ENCODE measurements at regions not wholly inside any gene's neighbourhood (a gene's known extent, or its start where the extent isn't known, plus 50 kb on each side); places are given as distances from the start of the nearest gene placed in this dataset.
"Not testable (repeated sequence)": the region's sequence is repeated elsewhere in the genome, so short reads cannot be mapped to it uniquely, and the experiment has no call there.

DNA sequence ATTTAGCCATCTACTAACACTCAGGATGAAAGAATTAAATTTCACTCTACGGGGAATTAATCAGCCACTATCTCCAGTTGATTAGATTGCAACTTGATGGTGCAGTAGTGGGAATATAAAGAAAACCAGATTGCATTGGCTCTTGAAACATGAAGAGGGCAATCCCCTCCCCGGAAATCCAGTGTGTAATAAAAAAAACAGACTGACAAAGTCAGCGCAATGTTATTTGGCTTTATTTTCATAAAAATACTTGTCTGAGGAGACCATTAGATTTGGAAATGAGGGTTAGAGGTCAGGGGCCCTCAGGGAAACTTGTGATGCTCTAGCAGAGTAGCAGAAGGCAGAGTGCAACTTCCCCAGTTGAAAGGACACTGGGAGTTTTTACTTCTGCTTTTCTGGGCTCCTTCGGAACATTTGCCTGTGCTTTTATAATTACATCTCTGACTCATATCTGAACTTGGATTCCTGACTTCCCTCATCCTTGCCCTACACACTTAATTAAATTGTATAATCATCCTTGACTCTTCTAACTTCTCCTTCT lies 326.8 kb downstream of the TUSC7 start:
- no peak for DNase-seq (ENCODE audit: low spot score)
- TF ChIP-seq CTCF (IDR thresholded peaks at IDR 0.05; ENCODE audit: extremely low read depth, missing control alignments), result no peak

DNA sequence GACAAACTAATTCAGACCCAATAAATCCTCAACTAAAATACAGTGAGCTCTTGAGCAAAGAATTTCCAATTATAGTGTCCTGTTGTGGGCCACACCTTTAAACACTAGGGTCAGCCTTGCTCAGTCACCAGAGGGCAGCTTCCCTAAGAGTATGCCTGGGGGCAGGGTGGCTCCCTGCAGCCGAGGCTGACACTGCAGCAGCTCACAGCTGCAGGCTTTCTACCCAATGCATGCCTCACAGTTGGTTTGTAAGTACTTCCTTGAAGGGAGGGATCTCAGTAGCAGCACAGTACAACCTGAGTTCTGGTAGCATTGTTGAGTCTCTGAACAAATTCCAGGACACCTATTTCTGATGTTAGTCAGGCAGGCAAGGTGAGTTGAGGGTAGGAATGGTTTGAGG lies 335.6 kb downstream of the TUSC7 start:
- no peak for DNase-seq (ENCODE audit: low spot score)
- TF ChIP-seq CTCF (IDR thresholded peaks at IDR 0.05; ENCODE audit: extremely low read depth, missing control alignments), result no peak

DNA sequence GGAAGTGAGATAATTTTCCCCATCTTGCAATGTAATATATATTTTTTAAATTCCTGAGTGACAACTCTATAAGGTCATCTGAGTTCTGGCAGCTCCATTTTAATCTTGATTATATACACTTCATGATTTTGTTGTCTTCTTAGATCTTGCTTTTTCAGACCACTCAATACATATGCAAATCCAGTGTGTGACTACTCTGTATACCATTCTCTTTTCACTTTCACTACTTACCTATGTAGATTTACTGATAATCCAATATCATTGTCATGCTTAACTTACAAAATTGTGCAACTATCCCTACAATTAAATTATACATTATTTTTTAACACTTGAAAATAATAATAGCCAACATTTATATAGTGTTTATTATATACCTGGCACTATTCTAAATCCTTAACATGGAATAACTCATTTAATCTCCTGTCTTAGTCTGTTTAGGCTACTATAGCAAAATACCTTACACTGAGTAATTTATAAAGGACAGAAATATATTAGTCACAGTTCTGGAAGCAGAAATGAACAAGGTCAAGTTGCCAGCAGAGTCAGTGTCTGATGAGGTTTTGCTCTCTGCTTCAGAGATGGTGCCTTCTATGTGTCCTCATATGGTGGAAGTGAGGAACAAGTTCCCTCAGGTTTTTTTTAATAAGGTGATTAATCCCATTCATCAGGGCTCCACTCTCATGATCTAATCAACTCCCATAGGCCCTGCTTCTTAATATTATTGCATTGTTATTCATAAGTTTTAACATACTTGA lies 338.5 kb downstream of the TUSC7 start:
- no peak for DNase-seq (ENCODE audit: low spot score)
- no peak for TF ChIP-seq CTCF (IDR thresholded peaks at IDR 0.05; ENCODE audit: extremely low read depth, missing control alignments)

DNA sequence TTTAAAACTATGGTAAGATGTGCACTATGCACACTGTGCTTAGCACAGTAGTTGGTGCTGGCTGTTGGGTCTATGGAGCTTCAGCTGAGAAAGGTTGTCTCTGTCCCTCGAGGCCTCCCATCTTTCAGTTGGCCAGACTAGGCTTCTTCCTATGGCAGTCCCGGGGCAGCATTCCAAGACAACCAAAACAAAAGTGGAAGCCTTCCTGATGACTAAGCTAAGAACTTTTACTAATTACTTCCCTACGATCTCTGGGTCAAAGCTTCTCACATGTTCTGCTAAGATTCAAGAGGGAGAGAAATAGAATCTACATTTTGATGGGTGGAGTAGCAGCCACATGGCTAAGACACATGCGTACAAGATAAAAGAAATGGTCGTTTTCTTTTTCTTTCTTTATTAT lies 342.8 kb downstream of the TUSC7 start:
- DNase-seq (ENCODE audit: low spot score), result no peak
- TF ChIP-seq CTCF (IDR thresholded peaks at IDR 0.05; ENCODE audit: extremely low read depth, missing control alignments), result no peak

DNA sequence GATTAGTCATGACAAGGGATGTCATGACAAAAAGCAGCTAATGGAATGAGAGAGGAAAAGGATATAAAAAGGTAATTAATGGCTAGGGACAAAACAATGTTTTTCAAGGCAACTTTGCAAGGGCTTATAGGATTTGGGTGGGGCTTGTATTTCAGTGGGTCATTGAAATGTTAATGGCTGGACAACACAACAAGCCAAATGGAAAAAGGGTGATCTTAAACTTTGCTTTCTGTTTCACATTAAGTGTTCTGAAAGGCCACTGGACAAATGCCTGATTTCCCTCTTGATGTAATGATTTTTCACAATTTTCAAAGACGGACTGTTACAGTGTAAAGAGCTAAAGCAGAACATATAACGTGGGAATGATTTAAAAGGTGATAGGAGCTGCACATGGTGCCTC lies 345.0 kb downstream of the TUSC7 start:
- no peak for DNase-seq (ENCODE audit: low spot score)
- TF ChIP-seq CTCF (IDR thresholded peaks at IDR 0.05; ENCODE audit: extremely low read depth, missing control alignments), result no peak

DNA sequence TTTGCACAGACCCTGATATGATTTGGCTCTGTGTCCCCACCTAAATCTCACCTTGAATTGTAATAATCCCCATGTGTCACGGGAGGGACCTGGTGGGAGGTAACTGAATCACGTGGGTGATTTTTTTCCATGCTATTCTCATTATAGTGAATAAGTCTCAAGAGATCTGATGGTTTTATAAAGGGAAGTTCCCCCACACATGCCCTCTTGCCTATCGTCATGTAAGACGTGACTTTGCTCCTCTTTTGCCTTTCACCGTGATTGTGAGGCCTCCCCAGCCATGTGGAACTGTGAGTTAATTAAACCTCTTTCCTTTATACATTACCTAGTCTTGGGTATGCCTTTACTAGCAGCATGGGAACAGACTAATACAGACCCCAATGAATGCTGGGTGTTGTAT lies 347.4 kb downstream of the TUSC7 start:
- not testable (repeated sequence) for DNase-seq (ENCODE audit: low spot score)

DNA sequence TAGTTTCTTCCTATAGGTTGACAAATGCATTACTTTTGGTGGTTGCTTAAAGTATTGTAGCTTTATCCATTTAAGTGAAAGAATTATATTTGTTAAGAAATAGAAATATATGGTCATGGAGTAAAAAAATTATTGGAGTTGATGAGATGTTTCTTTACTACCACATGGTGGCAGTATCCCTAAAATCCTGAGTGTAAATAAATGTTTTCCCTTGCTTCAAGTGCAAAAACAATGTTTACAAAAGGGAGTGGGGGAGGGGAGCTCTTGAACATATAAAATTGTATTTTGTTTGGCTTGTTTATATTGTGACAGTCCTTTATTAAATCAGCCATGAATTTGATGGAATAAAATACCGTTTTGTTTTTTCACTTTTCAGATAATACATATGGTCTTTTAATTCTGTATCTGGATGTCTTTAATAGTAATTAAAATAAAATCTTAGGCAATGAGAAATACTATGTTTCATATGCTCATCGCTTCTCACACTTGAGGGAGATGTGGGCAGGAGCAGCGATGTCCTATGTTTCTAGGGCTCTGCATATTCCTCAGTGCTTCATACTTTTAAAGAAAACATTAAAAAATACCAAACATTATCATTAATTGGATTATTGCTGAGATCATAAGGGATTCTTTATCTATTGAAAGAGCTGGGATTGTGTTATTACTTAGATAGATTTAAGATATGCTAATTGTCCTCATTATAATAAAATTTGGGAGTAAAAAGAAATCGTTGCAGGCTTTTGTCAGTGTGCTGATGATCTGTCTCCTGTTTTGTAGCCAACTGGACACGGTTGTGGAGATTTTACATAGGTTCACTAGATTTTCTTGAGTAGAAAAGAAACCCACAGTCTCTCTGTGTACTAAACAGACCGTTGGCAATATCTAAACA lies 349.7 kb downstream of the TUSC7 start:
- no peak for TF ChIP-seq CTCF (IDR thresholded peaks at IDR 0.05; ENCODE audit: extremely low read depth, missing control alignments)
- no peak for DNase-seq (ENCODE audit: low spot score)

Measured in GM20000 (cell line).